H1 (cell line): ENCODE measurements at regions not wholly inside any gene's neighbourhood (a gene's known extent, or its start where the extent isn't known, plus 50 kb on each side); places are given as distances from the start of the nearest gene placed in this dataset.

ENCODE experiments used
- CTCF ChIA-PET: fragments of 300-600 bp; sonication (Branson Sonifier 250); formaldehyde crosslinking; loops from one replicate; lab custom pipeline; 2021; ENCODE audit not compliant: partially characterized antibody; lab: Charles Lee
- POLR2A ChIA-PET: fragments of 300-600 bp; sonication (Branson Sonifier 250); formaldehyde crosslinking; loops from one replicate; lab custom pipeline; 2021; ENCODE audit warnings: inconsistent platforms; ENCODE audit not compliant: partially characterized antibody; lab: Charles Lee
- DNase-seq, 2 experiments: peaks; one replicate each; pipeline versions ENCODE4 v3.0.0 to v3.0.0-alpha.2; 2010 to 2022; ENCODE audit warnings: low spot score in 2 of 2, low read depth in 1 of 2, mixed read lengths in 1 of 2
- FAIRE-seq: peaks from 2 replicates; lab custom pipeline; 2011; peaks lifted over from hg19 to GRCh38; lab: Jason Lieb, UNC
- H2AFZ ChIP-seq: 2 replicates; pipeline ENCODE4 v1.8.1; 2012; ENCODE audit warnings: low read length, inconsistent platforms
- H2AK5ac ChIP-seq: 2 replicates; pipeline ENCODE4 v1.6.1; 2013; ENCODE audit warnings: low read depth, low read length
- H2BK120ac ChIP-seq: replicated peaks from 2 replicates; pipeline ENCODE3; 2013; ENCODE audit warnings: low read depth, low read length, inconsistent platforms
- H2BK12ac ChIP-seq: 2 replicates; pipeline ENCODE4 v1.6.1; 2013; ENCODE audit warnings: low read depth, low read length
- H2BK15ac ChIP-seq: 2 replicates; pipeline ENCODE4 v1.6.1; 2013; ENCODE audit warnings: low read length
- H2BK20ac ChIP-seq: 2 replicates; pipeline ENCODE4 v1.6.1; 2013; ENCODE audit warnings: low read length
- H2BK5ac ChIP-seq: 2 replicates; pipeline ENCODE4 v1.6.1; 2013; ENCODE audit warnings: low read depth, low read length
- H3K14ac ChIP-seq: 2 replicates; pipeline ENCODE4 v1.6.1; 2013; ENCODE audit warnings: inconsistent platforms; ENCODE audit not compliant: insufficient read length
- H3K18ac ChIP-seq: 2 replicates; pipeline ENCODE4 v1.6.1; 2013; ENCODE audit warnings: low read length; ENCODE audit errors: extremely low read depth
- H3K23ac ChIP-seq: 2 replicates; pipeline ENCODE4 v1.6.1; 2013; ENCODE audit warnings: inconsistent platforms; ENCODE audit not compliant: insufficient read length
- H3K23me2 ChIP-seq: 2 replicates; pipeline ENCODE4 v1.6.1; 2013; ENCODE audit warnings: low read depth, low read length
- H3K27ac ChIP-seq: 2 replicates; pipeline ENCODE4 v1.6.1; 2011; ENCODE audit warnings: low read depth, low read length, inconsistent platforms
- H3K27me3 ChIP-seq, 4 experiments: replicated peaks in 1 of 4; 1 replicate in 1 of 4; 2 replicates in 3 of 4; pipeline versions ENCODE4 v1.6.1 to v1.8.1; 2011 to 2013; ENCODE audit warnings: low read length in 3 of 4, mild to moderate bottlenecking in 3 of 4, inconsistent platforms in 2 of 4, mixed read lengths in 2 of 4, moderate library complexity in 1 of 4; ENCODE audit not compliant: control insufficient read depth in 3 of 4, insufficient read depth in 3 of 4; ENCODE audit errors: extremely low read depth in 1 of 4
- H3K36me3 ChIP-seq, 4 experiments: 2 replicates each; pipeline versions ENCODE4 v1.6.1 to v1.8.1; 2011 to 2013; ENCODE audit warnings: mild to moderate bottlenecking in 4 of 4, low read length in 3 of 4, moderate library complexity in 2 of 4, control low read depth in 1 of 4, inconsistent platforms in 1 of 4; ENCODE audit not compliant: insufficient read depth in 4 of 4, control insufficient read depth in 2 of 4
- H3K4ac ChIP-seq: replicated peaks from 2 replicates; pipeline ENCODE3; 2013; ENCODE audit warnings: low read length, low read depth, mixed read lengths, inconsistent platforms; ENCODE audit not compliant: insufficient read length
- H3K4me1 ChIP-seq, 4 experiments: replicated peaks in 1 of 4; 1 replicate in 1 of 4; 2 replicates in 3 of 4; pipeline versions ENCODE4 v1.6.1 to v1.8.1; 2011 to 2013; ENCODE audit warnings: low read length in 3 of 4, inconsistent platforms in 2 of 4, mixed read lengths in 1 of 4; ENCODE audit not compliant: insufficient read depth in 4 of 4, control insufficient read depth in 3 of 4
- H3K4me2 ChIP-seq, 2 experiments: 2 replicates each; pipeline versions ENCODE4 v1.6.1 to v1.8.1; 2011 to 2013; ENCODE audit warnings: low read depth in 2 of 2, low read length in 2 of 2, control low read depth in 1 of 2, inconsistent platforms in 1 of 2, mild to moderate bottlenecking in 1 of 2; ENCODE audit not compliant: insufficient read depth in 1 of 2
- H3K4me3 ChIP-seq, 4 experiments: fragments of 200-600, 300-600 bp in 1 of 4; sonication (generic), shearing (Covaris generic), sonication (Bioruptor Twin) in 1 of 4; 2 replicates each; pipeline versions ENCODE4 v1.5.1 to v1.8.1; 2011 to 2016; ENCODE audit warnings: low read length in 4 of 4, low read depth in 3 of 4, control low read depth in 2 of 4, inconsistent platforms in 2 of 4, mild to moderate bottlenecking in 2 of 4, mixed read lengths in 1 of 4, moderate library complexity in 1 of 4; ENCODE audit not compliant: insufficient read depth in 2 of 4; ENCODE audit errors: extremely low read depth in 1 of 4
- H3K56ac ChIP-seq: replicated peaks from 2 replicates; pipeline ENCODE3; 2013; ENCODE audit warnings: low read depth, mild to moderate bottlenecking, mixed read lengths, low read length, inconsistent platforms; ENCODE audit not compliant: insufficient read length
- H3K79me1 ChIP-seq: 2 replicates; pipeline ENCODE4 v1.6.1; 2013; ENCODE audit warnings: low read depth, low read length, control low read depth
- H3K79me2 ChIP-seq, 2 experiments: 2 replicates each; pipeline versions ENCODE4 v1.6.1 to v1.8.1; 2012 to 2013; ENCODE audit warnings: low read length in 2 of 2, mild to moderate bottlenecking in 2 of 2, inconsistent platforms in 1 of 2; ENCODE audit not compliant: insufficient read depth in 2 of 2, control insufficient read depth in 1 of 2
- H3K9ac ChIP-seq, 4 experiments: replicated peaks in 1 of 4; 1 replicate in 1 of 4; 2 replicates in 3 of 4; pipeline versions ENCODE4 v1.6.1 to v1.8.1; 2011 to 2013; ENCODE audit warnings: low read depth in 3 of 4, low read length in 3 of 4, control low read depth in 2 of 4, mild to moderate bottlenecking in 2 of 4, moderate library complexity in 2 of 4, inconsistent platforms in 1 of 4; ENCODE audit errors: extremely low read depth in 1 of 4
- H3K9me3 ChIP-seq, 2 experiments: 2 replicates each; pipeline versions ENCODE4 v1.6.1 to v1.8.1; 2012 to 2013; ENCODE audit warnings: mild to moderate bottlenecking in 2 of 2, moderate library complexity in 2 of 2, control low read depth in 1 of 2, inconsistent platforms in 1 of 2, low read depth in 1 of 2, low read length in 1 of 2, mixed read lengths in 1 of 2; ENCODE audit not compliant: insufficient read depth in 2 of 2
- H4K20me1 ChIP-seq, 2 experiments: replicated peaks in 1 of 2; 2 replicates each; pipeline versions ENCODE3 to v1.8.1; 2011 to 2013; ENCODE audit warnings: inconsistent platforms in 2 of 2, low read length in 2 of 2, mild to moderate bottlenecking in 1 of 2; ENCODE audit not compliant: insufficient read depth in 2 of 2, control insufficient read depth in 1 of 2
- H4K5ac ChIP-seq: 2 replicates; pipeline ENCODE4 v1.6.1; 2013; ENCODE audit warnings: low read length, low read depth, mixed read lengths, inconsistent platforms; ENCODE audit not compliant: insufficient read length
- H4K8ac ChIP-seq: 2 replicates; pipeline ENCODE4 v1.8.0; 2013; ENCODE audit warnings: mild to moderate bottlenecking, moderate library complexity, low read length, inconsistent platforms; ENCODE audit not compliant: insufficient read depth; ENCODE audit errors: extremely low read depth
- H4K91ac ChIP-seq: replicated peaks from 2 replicates; pipeline ENCODE3; 2013; ENCODE audit warnings: low read length, mixed read lengths, inconsistent platforms; ENCODE audit not compliant: insufficient read length
- SP2 ChIP-seq: IDR thresholded peaks from 2 replicates; pipeline ENCODE4 v1.6.1; 2012; ENCODE audit warnings: mild to moderate bottlenecking, low read length, inconsistent platforms
- TCF12 ChIP-seq: IDR thresholded peaks from 2 replicates; pipeline ENCODE4 v1.6.1; 2011; ENCODE audit warnings: low read depth, mild to moderate bottlenecking, low read length
- WGBS, 2 experiments: shearing (Covaris generic) in 1 of 2; methylation state at CpG; one replicate each; pipeline versions ENCODE4 v1.1.6 to v1.1.7; 2013 to 2015; ENCODE audit warnings: low lambda C conversion rate in 2 of 2, mixed read lengths in 2 of 2, inconsistent platforms in 1 of 2, low coverage in 1 of 2, missing lambda C conversion rate in 1 of 2; ENCODE audit not compliant: insufficient replicate concordance in 2 of 2, insufficient coverage in 1 of 2, insufficient read length in 1 of 2; ENCODE audit errors: extremely low coverage in 1 of 2, missing lambda C conversion rate in 1 of 2; 5-methylcytosine and 5-hydroxymethylcytosine counted together

GRCh38 chr9:110093871-110094270, 114.1 kb downstream of the C9orf152 start:
- H4K5ac ChIP-seq, result no peak overlapping the region
- peaks cover 10% of the 10 kb centered on the region for H3K79me1 ChIP-seq
- ChIA-PET POLR2A (interaction anchor here (0.6 kb wide), 1 partner anchor 1483 kb away, joined by 3 read pairs; no protein-coding TSS in a partner anchor), CTCF (no interaction called here)
- H3K4ac ChIP-seq, result no peak overlapping the region
- no peak overlapping the region for H3K56ac ChIP-seq
- H2BK12ac ChIP-seq, result no peak overlapping the region
- 89% methylated on average over 4 of the region's 4 CpGs; no CpG with 5 or more reads in 1 of the 2 experiments for WGBS, 2 experiments
- H3K27me3 ChIP-seq, result no peaks in the 10 kb centered on the region
- no peak overlapping the region for H3K14ac ChIP-seq
- H2BK5ac ChIP-seq, result no peak overlapping the region
- peaks cover 0 to 66% of the 10 kb centered on the region in 2 experiments; a peak in 2 of 4 replicates for H3K79me2 ChIP-seq
- H3K18ac ChIP-seq, result no peak overlapping the region
- H3K9me3 ChIP-seq, result no peaks in the 10 kb centered on the region
- H2AFZ ChIP-seq, result no peak overlapping the region
- no peak overlapping the region; a peak in 1 of 7 replicates for H3K9ac ChIP-seq
- H3K4me1 ChIP-seq, result peaks cover 0 to 11% (median 2%) of the 10 kb centered on the region in 4 experiments; a peak in 5 of 7 replicates
- H2AK5ac ChIP-seq, result no peak overlapping the region
- no peak for DNase-seq
- no peak overlapping the region for H2BK120ac ChIP-seq
- no peak overlapping the region for H4K91ac ChIP-seq
- H4K20me1 ChIP-seq, result peaks cover 0 to 9% of the 10 kb centered on the region in 2 experiments
- no peak overlapping the region for H2BK15ac ChIP-seq
- no peaks in the 10 kb centered on the region for H3K36me3 ChIP-seq
- no peak overlapping the region for H3K23ac ChIP-seq
- H3K23me2 ChIP-seq, result no peaks in the 10 kb centered on the region; the same call in 1 of the 2 replicates
- H4K8ac ChIP-seq, result no peak overlapping the region
- no peak overlapping the region for H3K27ac ChIP-seq
- no peak overlapping the region for H2BK20ac ChIP-seq
- H3K4me3 ChIP-seq, result no peak overlapping the region
- no peak overlapping the region for H3K4me2 ChIP-seq
- FAIRE-seq, result no peak
- TF ChIP-seq SP2 (no peak), TCF12 (no peak)
